ENCODE measurements at regions not wholly inside any gene's neighbourhood (a gene's known extent, or its start where the extent isn't known, plus 50 kb on each side); places are given as distances from the start of the nearest gene placed in this dataset.
"Not testable (repeated sequence)": the region's sequence is repeated elsewhere in the genome, so short reads cannot be mapped to it uniquely, and the experiment has no call there.

GRCh38 chr13:84098273-84098672 is 216.0 kb upstream of the SLITRK1 start:
- no peak for DNase-seq

- DNase-seq: no peak
These were observed 214.9 kb upstream of the SLITRK1 start for GRCh38 chr13:84097148-84097547.

DNA sequence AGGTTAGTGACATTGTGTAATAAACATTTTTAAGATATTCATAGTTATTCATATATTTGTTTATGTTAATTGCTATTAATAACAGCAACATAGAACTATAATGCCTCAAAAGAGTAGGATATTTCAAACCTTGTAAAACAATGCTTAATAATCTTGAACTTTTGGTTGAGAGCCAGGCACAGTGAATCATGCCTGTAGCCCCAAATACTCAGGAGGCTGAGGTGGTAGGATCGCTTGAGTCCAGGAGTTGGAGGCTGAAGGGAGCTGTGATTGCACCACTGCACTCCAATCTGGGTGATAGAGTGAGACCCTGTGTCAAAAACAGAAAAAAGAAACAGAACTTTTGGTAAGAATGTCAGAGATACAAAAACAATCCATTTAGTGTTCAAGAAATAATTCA is 213.9 kb upstream of the SLITRK1 start:
- no peak for DNase-seq

GRCh38 chr13:84088996-84089395 is 206.7 kb upstream of the SLITRK1 start:
- no peak for DNase-seq

DNA sequence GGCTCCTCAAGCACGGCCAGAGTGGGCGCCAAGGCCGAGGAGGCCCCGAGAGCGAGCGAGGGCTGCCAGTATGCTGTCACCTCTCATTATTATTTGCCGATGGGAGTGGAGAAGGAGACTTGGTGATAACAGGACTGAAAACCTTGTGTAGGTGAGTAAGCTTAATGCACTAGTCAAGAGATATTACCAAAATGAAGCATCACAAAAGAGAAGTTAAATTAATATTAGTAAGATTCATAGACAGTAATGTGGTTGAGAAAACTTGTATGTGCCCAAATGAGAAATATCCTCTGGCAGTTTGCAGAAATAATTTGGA is 204.5 kb upstream of the SLITRK1 start:
- DNase-seq: no peak

GRCh38 chr13:84086098-84086846 is 204.0 kb upstream of the SLITRK1 start:
- not testable (repeated sequence) for DNase-seq

GRCh38 chr13:84082462-84082861 is 200.2 kb upstream of the SLITRK1 start:
- DNase-seq: no peak

DNA sequence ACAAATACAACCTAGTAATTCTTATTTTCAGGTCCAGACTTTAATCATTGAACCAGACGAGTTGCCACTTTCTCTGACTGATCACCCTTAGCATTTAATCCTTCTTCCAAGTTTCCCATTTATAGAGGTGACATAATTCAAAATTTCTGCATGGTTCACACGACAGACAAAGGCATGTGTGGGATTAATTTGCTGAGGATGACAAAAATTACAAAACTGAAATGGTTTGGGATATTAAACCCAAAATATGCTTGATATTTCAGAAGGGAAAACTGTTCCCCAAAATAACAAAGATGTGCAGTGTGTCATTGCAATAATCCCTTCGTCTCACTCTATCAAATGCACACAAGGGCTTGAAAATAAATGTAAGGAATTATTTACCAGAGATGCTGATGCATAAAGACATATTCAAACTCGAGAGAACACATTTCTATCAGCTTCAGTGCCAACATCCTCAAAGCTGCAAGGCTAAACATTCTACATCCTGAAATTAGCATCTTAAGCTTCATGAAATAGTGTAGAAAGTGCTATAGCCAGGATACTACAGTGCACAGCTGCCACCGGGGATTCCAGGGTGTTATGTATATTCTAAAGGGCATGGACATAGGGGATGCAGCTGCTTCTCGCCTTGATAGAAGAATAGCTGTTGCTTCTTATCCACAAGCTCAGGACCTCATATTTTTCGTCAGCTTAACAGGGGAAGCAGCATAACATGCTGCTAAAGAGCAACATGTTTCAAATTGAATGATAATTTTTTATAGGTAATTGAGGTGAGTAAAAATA is 198.7 kb upstream of the SLITRK1 start:
- no peak for DNase-seq

DNA sequence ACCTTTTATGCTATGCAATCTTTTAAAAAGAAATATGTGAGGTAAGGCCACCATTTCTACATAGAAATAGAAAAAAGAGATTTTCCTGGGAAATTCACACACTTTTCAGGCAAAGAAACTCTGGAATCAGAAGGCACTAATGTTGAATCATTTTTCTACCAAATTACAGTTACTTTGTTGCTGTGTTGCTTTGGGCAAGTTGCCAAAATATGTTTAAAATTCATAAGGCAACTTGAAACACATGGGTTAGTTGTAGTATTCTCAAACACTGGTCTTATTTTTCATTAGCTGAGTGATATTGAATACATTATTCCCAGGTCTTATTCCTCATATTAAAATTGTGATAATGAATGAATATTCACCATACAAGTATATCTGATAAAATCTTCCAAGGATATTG is 195.0 kb upstream of the SLITRK1 start:
- DNase-seq: no peak

GRCh38 chr13:84076280-84076679 is 194.0 kb upstream of the SLITRK1 start:
- DNase-seq: no peak

GRCh38 chr13:84050536-84050935 is 168.3 kb upstream of the SLITRK1 start:
- no peak for DNase-seq

GRCh38 chr13:84049443-84050219 is 167.4 kb upstream of the SLITRK1 start:
- DNase-seq: no peak

GRCh38 chr13:84044805-84045204 is 162.5 kb upstream of the SLITRK1 start:
- DNase-seq: no peak

DNA sequence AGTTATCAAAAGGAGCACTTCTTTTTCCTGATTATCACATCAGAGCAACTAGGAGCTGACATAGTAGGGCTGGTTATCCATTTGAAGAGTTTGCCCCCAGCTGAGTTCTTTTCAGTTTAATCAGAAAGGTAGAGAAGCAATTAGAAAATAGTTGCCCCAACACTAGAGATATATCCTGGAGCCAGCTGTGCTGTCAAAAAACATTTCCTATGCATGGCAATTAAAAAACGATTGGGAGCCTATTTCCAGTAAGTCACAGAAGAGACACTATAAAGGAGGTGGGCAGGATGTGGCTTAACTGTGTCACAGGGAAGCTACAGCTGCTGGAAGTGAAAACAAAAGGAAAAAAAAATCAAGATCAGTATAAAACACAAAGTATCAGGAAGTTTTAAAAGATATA is 155.7 kb upstream of the SLITRK1 start:
- no peak for DNase-seq

GRCh38 chr13:84032116-84032515 is 149.8 kb upstream of the SLITRK1 start:
- DNase-seq: no peak

DNA sequence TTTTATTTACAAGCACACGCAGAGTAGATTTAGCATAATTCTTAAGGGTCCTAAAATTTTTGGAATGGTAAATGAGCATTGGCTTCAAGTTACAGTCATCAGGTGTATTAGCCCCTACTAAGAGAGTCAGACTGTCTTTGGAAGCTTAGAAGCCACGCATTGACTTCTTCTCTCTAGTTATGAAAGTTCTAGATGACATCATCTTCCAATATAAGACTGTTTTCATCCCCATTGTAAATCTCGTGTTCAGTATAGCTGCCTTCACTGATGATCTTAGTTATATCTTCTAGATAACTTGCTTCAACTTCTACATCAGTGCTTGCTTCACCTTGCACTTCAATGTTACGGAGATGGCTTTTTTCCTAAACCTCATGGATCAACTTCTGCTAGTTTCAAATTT is 148.8 kb upstream of the SLITRK1 start:
- no peak for DNase-seq

DNA sequence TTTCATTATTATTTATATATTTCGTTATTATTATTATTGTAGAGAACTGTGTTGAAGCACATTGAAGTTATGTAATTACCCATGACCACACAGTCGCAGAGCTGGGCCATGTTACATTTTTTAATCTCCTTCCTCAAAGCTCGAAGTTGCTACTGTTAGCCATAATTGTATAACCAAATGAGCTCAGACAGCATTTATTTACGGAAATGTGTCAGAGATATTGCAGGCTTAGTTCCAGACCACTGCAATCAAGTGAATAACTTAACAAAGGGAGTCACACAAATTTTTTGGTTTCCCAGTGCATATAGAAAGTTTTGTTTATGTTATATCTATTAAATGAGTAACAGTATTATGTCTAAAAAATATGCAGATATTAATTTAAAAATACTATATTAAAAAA is 147.1 kb upstream of the SLITRK1 start:
- no peak for DNase-seq

GRCh38 chr13:84025824-84026223 is 143.6 kb upstream of the SLITRK1 start:
- DNase-seq: no peak

GRCh38 chr13:83996415-83996814 is 114.1 kb upstream of the SLITRK1 start:
- no peak for DNase-seq

DNA sequence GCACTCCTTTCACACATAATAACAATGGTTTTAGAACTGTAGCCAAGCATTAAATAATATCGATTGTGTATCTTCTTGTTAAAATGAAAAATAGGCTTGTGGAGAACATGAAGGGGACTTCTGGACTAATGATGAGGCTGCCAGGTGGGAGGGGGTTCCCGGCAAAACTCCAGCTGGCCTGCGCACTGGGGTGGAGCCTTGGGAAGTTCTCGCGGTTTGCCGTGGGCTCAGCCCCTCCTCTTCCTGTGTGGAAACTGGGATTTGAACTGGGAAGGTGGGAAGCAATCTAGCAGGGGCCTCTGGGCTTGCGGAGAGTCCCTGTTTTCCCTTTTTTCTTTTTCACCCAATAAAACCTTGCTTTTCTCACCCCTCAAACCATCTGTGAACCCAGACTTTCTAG is 113.7 kb upstream of the SLITRK1 start:
- DNase-seq: no peak

DNA sequence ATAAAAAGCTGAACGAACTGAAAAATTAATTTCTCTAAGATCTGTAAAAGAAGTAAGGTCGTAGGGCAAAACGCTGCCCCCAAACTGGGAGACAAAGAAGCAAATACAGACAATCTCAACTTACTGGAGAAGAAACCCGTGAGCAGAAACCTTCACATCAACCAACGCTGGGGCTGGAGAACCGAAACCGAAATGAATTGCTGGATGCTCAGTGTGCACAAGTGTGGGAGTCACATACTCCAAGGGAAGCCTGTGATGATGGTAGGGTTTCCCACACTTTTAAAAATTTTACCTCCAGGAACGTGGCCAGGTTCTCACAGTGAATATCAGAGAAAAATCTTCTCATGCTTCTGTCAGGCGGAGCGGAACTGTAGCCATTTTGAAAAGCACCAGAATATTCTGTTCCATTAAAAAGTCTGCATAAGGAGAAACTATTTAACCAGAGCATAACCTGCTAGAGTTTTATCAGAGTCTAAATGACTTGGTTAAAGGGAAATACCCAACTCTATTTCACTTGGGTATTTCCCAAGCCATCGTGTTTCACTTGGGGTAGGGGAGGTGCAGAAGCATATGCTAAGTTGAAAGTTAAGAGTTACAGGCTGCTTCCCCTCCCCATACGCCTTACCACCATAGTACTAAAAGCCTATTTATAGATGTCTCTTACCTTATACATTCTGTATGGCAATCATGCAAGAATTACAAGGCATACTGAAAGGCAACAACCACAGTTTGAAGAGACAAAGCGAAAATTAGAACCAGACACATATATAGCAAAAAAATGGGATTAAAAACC is 110.5 kb upstream of the SLITRK1 start:
- no peak for DNase-seq

DNA sequence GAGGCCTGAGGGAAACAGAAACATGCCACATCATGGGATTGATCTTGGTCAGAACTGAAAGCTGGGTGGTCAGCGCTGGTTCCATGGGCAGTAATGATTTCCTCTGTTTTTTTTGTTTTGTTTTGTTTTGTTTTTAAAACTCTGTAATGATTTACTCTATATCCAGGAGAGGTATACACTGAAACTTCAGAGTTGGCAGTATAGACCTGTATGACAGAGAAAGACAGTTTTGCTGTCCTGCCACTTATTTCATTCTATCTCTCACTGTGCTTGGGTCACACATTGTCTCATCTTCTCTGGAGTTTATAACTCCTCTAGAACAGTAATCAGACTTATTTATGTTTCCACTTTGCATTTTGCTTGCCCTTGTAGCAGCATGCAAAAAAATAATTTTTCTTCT is 105.1 kb upstream of the SLITRK1 start:
- no peak for DNase-seq

GRCh38 chr13:83984793-83985192 is 102.5 kb upstream of the SLITRK1 start:
- no peak for DNase-seq
